ENCODE measurements at regions not wholly inside any gene's neighbourhood (a gene's known extent, or its start where the extent isn't known, plus 50 kb on each side); places are given as distances from the start of the nearest gene placed in this dataset.

GRCh38 chr1:119314001-119314796 lies 54.4 kb upstream of the HAO2 start:
- TF ChIP-seq CTCF (conservative IDR thresholded peaks at IDR 0.05; ENCODE audit: low read depth in 2 of 2) (no peak), EZH2 (IDR thresholded peaks at IDR 0.05; ENCODE audit: low read depth, unreplicated experiment) (no peak), NANOG (IDR thresholded peaks at IDR 0.05; ENCODE audit: borderline replicate concordance) (no peak), EZH2phosphoT487 (IDR thresholded peaks at IDR 0.05; ENCODE audit: unreplicated experiment) (no peak), POLR2AphosphoS5 (IDR thresholded peaks at IDR 0.05; ENCODE audit: low read depth) (no peak), STAT1 (IDR thresholded peaks at IDR 0.05; ENCODE audit: unreplicated experiment) (no peak), REST (IDR thresholded peaks at IDR 0.05; ENCODE audit: unreplicated experiment) (no peak), ETS1 (IDR thresholded peaks at IDR 0.05) (no peak), CREB1 (CRISPR knock-in tag; IDR thresholded peaks at IDR 0.05; ENCODE audit: low read depth) (no peak)

All from GM23338 (cell line).